HG03196 (cell line): ENCODE measurements at regions not wholly inside any gene's neighbourhood (a gene's known extent, or its start where the extent isn't known, plus 50 kb on each side); places are given as distances from the start of the nearest gene placed in this dataset.
A peak's percentile ranks its signal among the peaks of the same experiment; 100 is the strongest.
"Not testable (repeated sequence)": the region's sequence is repeated elsewhere in the genome, so short reads cannot be mapped to it uniquely, and the experiment has no call there.

Source experiments
- ATAC-seq: cut with Tn5 transposase; IDR thresholded peaks from one replicate; pipeline ENCODE4 v1.9.1; 2021; ENCODE audit not compliant: unreplicated experiment

DNA sequence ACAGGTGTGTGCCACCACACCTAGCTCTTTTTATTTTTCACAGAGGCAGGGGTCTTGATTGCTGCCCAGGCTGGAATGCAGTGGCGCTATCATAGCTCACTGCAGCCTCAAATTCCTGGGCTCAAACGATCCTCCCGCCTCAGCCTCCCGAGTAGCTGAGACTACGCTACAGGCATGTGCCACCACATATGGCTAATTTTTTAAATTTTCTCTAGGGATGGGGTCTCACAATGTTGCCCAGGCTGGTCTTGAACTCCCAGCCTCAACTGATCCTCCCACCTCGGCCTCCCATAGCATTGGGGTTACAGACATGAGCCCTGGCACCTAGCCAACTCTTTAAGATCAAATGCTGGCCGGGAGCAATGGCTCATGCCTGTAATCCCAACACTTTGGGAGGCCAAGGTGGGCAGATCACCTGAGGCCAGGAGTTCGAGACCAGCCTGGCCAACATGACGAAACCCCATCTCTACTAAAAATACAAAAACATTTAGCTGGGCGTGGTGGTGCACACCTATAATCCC is 50.6 kb upstream of the MYL10 start:
- ATAC-seq, result not testable (repeated sequence)

DNA sequence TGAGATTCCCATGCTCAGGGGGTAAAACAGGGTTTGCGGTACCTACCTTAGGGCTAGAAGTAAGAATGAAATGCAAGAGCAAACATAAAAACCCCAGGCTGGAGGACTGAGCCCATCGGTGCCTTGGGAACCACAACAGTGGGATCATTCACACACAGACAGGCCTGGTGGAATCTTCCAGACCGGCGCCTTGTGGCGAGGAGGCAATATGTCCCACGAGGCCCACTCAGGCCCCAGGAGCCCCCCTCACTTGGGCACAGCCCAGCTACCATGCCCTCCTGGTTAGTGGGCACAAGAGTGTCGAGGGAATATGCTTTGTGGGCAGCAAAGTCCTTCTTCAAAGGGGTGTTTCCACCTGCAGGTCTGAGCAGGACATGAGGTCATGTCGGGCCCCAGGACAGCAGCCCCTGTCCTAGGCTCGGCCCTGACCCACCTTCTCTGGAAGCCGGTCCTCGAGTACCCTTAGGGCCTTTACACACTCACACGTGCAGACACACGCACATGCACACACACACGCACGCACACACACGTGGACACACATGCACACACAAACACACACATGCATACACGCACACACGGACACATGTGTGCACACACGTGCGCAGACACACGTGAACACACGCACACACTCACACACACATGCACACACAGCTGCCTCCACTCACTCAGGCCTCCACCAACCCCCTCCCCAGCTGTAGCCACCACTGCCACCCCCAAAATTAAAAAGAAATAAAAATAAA is 51.5 kb upstream of the MYL10 start:
- no peak for ATAC-seq

DNA sequence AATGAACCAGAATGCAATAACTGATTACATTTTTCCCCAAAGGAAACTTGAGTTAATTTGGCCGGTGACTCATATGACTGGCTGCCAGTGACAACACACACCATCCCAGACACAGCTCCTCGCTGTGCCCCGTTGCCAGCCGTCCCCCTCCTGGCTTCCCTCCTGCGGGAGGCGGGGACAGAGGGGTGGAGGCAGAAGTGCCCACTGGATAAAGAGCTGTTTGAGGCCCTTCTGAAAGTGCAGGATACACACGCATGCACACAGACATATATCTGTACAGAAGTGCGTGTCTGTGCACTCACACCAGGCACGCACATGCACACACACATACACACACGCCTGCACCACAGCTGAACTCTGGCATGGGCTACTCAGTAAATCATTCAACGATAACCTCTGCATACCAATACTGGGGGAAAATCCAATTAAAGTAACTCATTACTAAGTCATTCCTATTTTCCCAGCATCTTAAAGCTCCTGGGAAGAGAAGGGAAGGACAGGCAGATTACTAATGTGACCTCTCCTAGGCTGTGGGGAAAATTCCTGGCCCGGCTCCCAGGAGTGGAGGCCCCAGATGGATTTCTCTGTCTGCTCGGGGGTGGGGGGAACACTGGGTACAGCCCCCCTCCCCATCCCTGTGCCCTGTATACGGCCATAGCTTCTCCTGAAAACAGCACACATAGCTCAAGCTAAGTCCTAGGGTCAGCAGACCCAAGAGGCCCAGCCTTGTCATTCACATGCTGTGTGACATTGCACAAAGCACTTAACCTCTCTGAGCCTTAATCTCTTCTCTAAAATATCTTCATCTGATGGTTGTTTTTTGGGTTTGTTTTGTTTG is 52.3 kb upstream of the MYL10 start:
- ATAC-seq, result no peak

DNA sequence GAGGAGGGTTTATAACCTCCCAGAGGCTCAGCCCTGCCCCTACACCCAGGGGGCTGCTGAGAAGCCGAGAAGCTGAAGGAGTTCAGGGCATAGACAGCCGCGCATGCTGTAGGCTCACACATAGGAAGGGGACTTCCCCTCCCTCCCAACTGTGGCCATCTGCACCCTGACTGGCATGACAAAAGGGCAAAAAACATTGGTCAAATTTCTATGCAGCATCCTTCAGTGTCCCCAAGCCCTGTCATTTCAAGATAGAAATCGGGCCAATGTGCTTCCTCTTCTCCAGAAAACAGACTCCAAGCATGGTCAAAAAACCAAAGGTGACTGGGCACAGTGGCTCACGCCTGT is 55.9 kb upstream of the MYL10 start:
- ATAC-seq, result no peak

DNA sequence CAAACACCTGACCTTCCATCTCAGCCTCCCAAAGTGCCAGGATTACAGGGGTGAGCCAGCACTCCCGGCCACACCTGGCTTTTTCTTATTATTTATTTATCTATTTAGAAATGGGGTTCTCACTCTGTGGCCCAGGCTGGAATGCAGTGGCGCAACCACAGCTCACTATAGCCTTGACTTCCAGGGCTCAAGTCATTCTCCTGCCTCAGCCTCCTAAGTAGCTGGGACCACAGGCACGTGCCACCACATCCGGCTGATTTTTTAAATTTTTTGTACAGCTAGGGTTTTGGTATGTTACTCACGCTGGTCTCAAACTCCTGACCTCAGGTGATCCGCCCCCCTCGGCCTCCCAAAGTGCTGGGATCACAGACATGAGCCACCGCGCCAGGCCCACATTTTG is 56.9 kb upstream of the MYL10 start:
- no peak for ATAC-seq

DNA sequence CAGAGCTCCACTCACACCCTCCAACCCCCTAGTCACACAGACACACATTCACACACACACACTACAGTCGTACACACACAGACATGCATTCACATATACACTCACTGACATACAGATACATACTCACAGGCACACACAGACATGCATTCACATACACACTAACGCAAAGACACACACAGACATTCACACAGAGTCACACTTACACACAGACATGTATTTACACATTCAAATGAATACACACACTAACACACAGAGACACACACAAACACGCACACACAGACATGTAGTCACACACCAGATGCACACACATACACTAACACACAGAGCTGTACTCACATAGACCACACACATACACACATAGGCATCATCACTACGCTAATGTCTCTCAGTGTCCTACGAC is 58.0 kb upstream of the MYL10 start:
- ATAC-seq, result no peak

DNA sequence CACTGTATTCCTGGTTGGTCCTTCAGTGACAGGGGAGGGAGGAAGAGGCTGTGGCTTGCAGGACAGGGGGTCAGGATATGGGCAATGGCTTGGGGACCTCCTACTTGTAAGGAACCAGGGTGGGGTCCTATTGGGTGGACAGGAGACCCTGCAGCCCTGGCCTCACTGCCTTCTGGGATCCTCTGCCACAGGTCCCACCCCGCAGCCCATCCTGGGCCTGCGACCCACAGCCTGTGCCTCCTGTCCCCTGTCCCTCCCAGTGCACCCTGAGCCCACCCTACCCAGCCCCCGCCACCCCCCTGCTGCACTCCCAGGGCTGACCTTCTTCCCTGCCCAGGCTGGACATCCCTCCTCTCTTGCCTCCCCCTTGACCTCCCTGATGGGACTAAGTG is 58.7 kb upstream of the MYL10 start:
- ATAC-seq, result no peak

DNA sequence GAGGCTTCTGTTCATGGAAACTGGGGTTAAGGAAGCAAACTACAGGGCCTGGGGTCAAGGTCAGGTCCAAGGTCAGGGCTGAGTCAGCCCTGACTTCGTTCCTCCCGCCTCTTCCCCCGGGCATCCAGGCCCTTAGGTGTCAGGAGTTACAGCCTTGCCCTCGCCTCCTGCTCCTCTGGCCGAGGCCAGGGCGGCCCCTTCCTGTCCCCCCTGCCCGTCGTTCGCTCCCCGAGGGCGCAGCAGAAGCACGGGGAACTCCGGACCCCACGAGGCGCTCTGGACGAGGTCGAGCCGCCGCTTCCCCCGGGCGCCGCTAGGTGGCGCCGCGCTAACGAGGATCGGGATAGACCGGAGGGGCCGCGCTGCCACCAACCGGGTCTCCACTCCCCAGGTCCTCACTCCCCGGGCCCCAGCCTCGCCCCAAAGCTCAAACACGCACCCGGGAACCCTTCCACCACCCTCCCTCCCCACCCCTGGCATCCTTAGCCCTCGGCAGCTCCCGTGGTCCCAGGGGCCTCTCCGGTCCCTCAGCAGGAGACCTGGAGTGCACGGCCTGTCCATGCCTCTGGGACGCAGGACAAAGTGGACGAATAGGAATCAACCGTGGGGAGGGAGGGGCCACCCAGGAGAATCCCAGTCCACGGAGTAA is 59.2 kb upstream of the MYL10 start:
- peak; percentile 56 for ATAC-seq

DNA sequence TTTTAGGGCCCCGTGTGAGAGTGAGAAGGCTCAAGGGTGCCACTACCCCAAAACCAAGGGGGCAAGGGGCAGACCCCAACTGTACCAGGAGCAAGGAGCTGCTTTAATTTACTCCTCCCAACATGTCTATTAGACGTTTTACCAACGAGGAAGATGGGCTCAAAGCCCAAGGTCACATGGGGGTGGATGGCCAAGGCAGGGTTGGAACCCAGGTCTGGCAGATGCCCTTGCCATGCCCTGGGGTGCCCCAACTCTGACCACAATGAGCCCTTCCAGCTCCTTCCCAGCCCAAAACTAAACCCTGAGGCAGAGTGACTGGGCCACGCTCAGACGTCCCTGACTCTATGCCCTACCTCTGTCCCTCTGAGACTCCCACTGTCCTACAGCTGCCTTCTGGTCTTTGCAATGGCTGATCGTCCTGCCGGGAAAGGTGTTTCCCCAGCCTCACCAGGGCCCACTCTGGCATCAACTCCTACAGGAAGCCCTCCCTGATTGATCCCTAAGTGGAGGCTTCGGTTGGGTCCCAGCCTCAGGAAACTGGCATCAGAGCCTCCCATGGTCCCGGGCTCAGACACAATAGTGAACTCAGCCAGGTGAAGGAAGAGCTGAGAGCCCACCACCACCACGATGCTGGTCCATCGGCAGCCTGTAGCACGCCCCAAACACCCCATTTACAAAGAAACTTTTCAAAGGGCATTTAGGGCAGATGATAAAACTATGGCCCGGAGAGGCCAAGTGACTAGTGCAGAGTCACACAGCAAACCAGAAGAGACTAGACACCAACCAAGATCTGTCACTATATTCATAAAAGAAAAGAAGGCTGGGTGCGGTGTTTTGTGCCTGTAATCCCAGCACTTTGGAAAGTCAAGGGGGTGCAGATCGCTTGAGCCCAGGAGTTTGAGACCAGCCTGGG is 60.2 kb upstream of the MYL10 start:
- ATAC-seq, result no peak

DNA sequence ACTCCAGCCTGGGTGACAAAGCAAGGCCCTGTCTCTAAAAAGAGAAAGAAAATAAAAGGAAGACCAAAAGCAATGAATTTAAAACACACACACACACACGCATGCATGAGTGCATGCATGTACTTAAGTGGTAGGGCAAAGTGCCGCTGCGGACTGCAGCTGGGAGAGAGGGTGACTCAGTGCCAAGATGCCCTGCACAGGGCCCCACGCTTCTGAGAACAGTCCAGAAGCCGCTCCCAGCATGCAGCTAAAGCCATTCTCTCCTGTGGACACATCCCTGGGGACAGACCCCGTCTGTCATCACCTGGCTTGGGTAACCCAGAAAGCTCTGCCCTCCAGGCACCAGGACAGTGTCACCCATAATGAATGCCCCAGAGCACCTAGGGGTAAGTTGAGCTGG is 61.0 kb upstream of the MYL10 start:
- ATAC-seq, result no peak

DNA sequence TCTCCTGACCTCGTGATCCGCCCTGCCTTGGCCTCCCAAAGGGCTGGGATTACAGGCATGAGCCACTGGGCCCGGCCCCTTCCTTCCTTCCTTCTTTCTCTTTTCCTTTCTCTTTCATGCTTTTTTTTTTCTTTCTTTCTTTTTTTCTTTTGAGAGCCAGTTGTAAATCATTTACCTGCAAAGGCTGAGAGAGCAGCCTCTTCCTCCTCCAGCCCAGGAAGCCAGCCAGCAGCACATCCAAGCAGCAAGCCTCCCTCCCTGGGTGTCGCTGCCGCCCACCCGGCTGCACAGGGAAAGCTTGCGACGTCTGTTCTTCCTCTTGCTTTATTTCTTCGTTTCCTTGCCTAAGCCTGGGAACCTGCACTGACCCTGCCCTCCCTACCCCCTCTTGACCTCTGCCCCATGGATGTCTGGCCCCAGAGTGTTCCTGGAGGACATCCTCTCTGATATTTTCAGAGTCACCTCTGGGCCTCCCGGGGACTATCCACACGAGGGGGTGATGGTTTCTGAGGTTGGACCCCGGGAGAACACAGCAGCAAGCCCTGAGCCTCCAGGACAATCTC is 62.8 kb upstream of the MYL10 start:
- no peak for ATAC-seq

DNA sequence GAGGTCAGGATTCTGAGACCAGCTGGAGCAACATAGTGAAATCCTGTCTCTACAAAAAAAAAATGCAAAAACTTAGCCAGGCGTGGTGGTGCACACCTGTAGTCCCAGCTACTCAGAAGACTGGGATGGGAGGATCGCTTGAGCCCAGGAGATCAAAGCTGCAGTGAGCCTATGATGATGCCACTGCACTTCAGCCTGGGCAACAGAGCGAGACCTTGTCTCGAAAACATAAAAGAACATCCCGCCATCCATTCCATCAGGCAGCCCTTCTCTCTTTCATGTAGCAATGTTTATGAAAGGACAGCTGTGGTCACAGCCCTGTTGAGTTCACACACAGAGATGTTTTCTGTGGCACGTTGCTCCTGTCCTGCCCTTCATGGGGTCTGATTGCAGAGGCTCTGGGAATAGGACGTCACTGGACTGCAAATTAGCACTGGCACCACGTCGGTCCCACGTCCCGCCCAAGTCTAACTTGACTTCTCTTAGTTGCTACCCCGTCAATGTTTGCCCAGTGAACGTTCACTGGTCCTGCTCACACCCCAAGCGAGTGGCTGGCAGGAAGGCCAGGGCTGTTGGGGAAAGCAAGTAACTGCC is 64.5 kb upstream of the MYL10 start:
- no peak for ATAC-seq

DNA sequence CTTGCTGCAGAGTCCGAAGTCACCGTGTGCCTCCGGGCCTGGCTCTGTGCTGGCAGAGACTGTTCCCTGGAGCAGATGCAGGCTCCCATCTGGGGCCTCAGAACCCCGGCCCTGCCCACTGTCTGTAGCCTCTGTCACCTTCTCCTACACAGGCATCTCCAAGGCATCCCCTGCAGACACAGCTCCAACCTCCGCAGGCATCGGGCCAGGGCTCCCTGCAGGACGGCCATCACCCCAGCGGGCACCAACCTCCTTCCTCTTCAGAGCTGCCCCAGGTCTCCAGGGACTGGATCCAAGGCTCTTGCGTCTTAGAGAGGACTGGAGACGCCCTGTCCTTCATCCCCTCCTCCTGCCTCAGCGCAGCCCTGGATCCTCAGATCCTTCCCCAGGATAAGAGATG is 69.9 kb upstream of the MYL10 start:
- no peak for ATAC-seq

DNA sequence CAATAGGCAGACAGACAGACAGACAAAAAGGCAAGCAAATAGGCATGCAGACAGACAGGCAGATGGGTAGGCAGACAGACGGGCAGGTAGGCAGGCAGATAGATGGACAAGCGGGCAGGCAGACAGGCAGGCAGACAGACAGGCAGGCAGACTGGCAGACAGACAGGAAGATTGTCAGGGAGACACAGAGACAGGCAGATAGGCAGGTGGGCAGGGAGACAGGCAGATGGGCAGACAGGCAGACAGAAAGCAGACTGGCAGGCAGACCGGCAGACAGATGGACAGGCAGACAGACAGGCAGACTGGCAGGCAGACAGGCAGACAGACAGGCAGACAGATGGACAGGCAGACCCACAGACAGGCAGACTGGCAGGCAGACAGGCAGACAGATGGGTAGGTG is 70.3 kb upstream of the MYL10 start:
- no peak for ATAC-seq

DNA sequence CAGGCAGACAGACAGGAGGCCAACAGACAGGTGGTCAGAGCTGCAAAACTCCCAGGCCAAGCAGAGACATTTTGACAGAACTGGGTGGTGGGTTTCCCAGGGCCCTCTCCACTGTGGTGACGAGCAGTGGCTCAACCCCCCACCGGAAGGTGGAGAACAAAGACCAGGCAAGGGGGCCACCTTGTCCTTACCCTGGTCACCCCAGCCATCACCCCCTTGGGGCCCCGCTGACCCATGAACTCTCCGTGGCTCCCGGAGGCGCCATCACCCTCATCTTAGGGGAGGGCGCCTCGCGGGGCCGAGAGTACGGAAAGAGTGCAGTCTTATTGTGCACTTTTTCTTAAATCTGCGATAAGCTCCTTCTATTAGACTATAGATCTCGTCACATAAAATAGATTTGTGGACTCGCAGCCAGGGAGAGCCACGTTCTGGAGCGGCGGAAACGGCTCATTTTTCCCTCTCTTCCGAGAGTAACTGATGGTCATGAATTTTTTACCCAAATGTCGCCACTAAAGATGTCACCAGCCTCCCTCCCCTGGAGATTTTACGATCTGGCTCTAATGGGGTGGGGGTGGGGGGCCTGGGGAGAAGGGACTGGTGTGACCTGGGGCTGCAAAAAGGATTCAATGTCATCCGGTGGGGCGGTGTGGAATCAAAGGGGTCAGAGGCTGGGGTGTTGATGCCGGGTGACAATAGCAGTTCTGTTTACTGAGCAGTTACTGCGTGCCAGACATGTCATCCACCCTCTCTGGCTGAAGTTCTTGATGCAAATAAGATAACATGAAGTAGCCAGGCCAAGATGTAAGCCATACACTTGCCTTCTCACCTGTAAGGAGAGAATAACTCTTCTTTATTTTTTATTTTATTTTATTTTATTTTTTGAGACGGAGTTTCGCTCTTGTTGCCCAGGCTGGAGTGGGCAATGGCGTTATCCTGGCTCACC is 71.1 kb upstream of the MYL10 start:
- no peak for ATAC-seq

DNA sequence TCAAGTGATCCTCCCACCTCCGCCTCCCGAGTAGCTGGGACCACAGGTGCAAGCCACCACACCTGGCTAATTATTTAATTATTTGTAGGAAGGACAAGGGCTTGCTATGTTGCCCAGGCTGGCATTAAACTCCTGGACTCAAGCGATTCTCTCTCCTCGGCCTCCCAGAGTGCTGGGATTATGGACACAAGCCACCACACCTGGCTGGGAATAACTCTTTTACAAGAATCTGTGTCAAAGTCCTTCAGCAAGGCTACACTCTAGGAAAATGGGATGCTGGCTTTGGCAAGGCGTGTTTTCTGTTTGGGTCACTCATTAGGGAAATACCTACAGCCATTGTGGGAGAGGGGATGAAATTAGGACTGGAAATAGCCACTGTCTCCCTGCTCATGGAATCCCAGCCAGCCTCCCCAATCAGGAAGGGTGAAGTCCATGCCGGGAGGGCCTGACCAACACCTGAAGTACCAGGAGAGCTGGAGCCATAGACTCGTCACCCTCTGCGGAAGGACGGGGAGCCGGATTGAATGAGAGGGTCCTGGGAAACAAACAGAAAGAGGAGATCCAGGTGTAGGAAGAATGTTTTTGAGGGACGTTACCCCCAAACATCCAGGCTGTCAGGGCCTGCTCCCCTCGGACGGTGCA is 72.2 kb upstream of the MYL10 start:
- no peak for ATAC-seq

DNA sequence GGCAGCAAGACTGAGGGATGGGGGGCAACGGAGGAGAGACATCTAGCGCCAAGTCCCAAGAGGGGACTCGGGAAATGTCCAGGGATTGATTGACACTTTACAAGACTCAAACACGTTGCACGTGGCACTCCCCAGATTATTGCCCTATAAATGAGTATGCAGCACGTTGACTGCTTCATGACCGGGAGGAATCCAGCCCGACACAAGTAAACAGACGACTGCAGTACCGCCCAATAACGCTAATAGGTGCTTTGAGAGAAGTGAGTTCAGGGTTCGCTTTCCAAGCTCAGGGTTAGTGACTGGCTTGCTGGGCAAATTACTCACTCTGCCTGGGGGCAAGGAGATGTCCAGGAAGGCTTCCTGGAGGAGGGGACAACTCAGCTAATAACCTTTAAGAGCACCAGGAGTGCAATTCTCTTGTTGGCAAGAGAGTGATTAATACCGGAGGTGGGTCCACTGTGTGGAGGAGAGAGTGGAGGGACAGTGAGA is 73.3 kb upstream of the MYL10 start:
- no peak for ATAC-seq

DNA sequence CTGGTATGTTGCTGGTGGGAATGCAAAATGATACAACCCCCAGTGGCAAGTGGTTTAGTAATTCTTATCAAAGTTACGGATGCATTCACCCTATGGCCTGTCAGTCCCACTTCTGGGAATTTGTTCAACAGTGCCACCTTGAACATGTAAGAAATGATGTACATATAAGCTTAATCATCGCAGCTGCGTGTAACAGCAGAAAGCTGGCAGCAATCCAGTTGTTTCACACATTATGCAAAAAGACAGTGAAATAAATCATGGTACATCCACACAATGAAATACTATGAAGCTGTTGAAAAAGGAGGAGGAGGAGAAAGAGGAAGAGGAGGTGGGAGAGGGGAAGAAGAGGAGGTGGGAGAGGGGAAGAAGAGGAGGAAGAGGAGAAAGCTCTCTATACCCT is 76.2 kb upstream of the MYL10 start:
- ATAC-seq, result no peak
